DOHH2 (cell line): ENCODE measurements at regions not wholly inside any gene's neighbourhood (a gene's known extent, or its start where the extent isn't known, plus 50 kb on each side); places are given as distances from the start of the nearest gene placed in this dataset.

ENCODE experiments used
- H3F3A ChIP-seq: fragments of 200-600 bp; sonication (generic), shearing (Covaris generic); 2 replicates; pipeline ENCODE4 v1.6.0; 2016; ENCODE audit warnings: antibody characterized with exemption, mild to moderate bottlenecking; ENCODE audit not compliant: control insufficient read depth, insufficient read depth
- H3K27ac ChIP-seq: fragments of 200-600 bp; sonication (generic); 2 replicates; pipeline ENCODE4 v1.5.1; 2014; ENCODE audit warnings: low read depth, mild to moderate bottlenecking, low read length, moderate library complexity
- H3K27me3 ChIP-seq: fragments of 200-600 bp; sonication (generic); 2 replicates; pipeline ENCODE4 v1.6.1; 2014; ENCODE audit warnings: mild to moderate bottlenecking, low read length, mixed read lengths; ENCODE audit not compliant: control insufficient read depth
- H3K36me3 ChIP-seq: fragments of 200-600 bp; sonication (generic); 2 replicates; pipeline ENCODE4 v1.6.1; 2014; ENCODE audit warnings: mild to moderate bottlenecking, low read length, moderate library complexity, mixed read lengths; ENCODE audit not compliant: control insufficient read depth
- H3K4me1 ChIP-seq: fragments of 200-600 bp; sonication (generic); 2 replicates; pipeline ENCODE4 v1.6.1; 2014; ENCODE audit warnings: mild to moderate bottlenecking, low read length, mixed read lengths; ENCODE audit not compliant: control insufficient read depth
- H3K4me2 ChIP-seq: fragments of 200-600 bp; sonication (generic); 2 replicates; pipeline ENCODE4 v1.6.0; 2014; ENCODE audit warnings: mild to moderate bottlenecking, low read length, moderate library complexity
- H3K4me3 ChIP-seq: fragments of 200-600 bp; sonication (generic); 2 replicates; pipeline ENCODE4 v1.5.1; 2014; ENCODE audit warnings: mild to moderate bottlenecking, low read length, mixed read lengths
- H3K79me2 ChIP-seq: fragments of 200-600 bp; sonication (generic); 2 replicates; pipeline ENCODE4 v1.6.1; 2014; ENCODE audit warnings: mild to moderate bottlenecking, low read length, mixed read lengths; ENCODE audit not compliant: control insufficient read depth
- H3K9me2 ChIP-seq: fragments of 200-600 bp; sonication (generic); replicated peaks from 2 replicates; pipeline ENCODE4 v1.6.1; 2014; ENCODE audit warnings: mild to moderate bottlenecking, low read length, mixed read lengths; ENCODE audit not compliant: control insufficient read depth
- H3K9me3 ChIP-seq: fragments of 200-600 bp; sonication (generic); 2 replicates; pipeline ENCODE4 v1.6.1; 2014; ENCODE audit warnings: antibody characterized with exemption, low read length, mixed read lengths; ENCODE audit not compliant: control insufficient read depth, insufficient read depth
- H4K20me1 ChIP-seq: fragments of 200-600 bp; sonication (generic); 2 replicates; pipeline ENCODE4 v1.6.0; 2014; ENCODE audit warnings: low read depth, mild to moderate bottlenecking, antibody characterized with exemption, low read length, moderate library complexity; ENCODE audit not compliant: control insufficient read depth, insufficient read depth
- CTCF ChIP-seq: fragments of 200-600 bp; sonication (generic); IDR thresholded peaks from one replicate; pipeline ENCODE4 v1.5.1; 2014; ENCODE audit warnings: antibody characterized with exemption, mild to moderate bottlenecking, low read depth, low read length; ENCODE audit not compliant: poor library complexity, severe bottlenecking
- EZH2phosphoT487 ChIP-seq: fragments of 200-600 bp; sonication (generic); IDR thresholded peaks from 2 replicates; pipeline ENCODE4 v1.6.1; 2017; ENCODE audit warnings: borderline replicate concordance, mild to moderate bottlenecking, antibody characterized with exemption, low read length, moderate library complexity, mixed read lengths

DNA sequence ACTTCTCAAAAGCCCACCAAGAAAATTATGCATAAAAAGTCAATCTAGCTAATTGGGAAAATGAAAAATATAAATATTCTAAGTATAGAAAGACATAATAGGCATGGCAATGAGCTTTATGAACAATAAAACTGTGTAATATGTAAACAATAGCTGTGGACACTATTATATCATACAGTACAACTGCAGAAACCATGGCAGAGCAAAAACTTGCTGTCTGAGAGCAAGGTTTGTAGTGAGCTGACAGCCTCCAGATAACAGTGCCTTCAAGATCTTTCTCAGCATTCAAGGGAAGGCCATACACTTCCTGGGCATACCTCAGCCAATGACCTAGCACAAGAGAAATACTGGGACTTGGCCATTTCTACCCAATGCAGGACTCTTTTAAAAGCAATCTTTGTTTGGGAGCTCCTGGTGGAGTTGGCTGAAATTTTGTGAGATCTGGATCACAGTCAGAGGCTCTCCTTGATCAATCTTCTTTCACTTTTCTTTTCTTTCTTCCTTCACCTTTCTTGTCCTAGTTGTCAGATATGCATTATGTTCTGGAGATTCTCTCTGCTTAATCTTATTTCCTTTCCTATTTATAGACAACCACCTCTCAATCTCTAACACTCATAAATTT, 427.2 kb upstream of the UBE2E3 start:
- Histone ChIP-seq H3K79me2 (no peaks in the 10 kb centered on the region), H3K27me3 (no peaks in the 10 kb centered on the region), H3K9me3 (no peaks in the 10 kb centered on the region), H3K4me2 (no peak overlapping the region), H3K27ac (no peak overlapping the region), H3F3A (no peaks in the 10 kb centered on the region), H3K9me2 (no peaks in the 10 kb centered on the region), H3K4me3 (no peak overlapping the region), H3K36me3 (no peaks in the 10 kb centered on the region), H4K20me1 (no peaks in the 10 kb centered on the region), H3K4me1 (no peaks in the 10 kb centered on the region)
- TF ChIP-seq EZH2phosphoT487 (no peak), CTCF (no peak)

GRCh38 chr2:180542511-180542910, 437.9 kb upstream of the UBE2E3 start:
- no peak overlapping the region for H3K4me2 ChIP-seq
- H3K9me2 ChIP-seq = no peaks in the 10 kb centered on the region
- H3K4me1 ChIP-seq = no peaks in the 10 kb centered on the region
- H3K36me3 ChIP-seq = no peaks in the 10 kb centered on the region
- H3F3A ChIP-seq = no peaks in the 10 kb centered on the region
- H3K27ac ChIP-seq = no peak overlapping the region
- H3K4me3 ChIP-seq = no peak overlapping the region
- H4K20me1 ChIP-seq = no peaks in the 10 kb centered on the region
- no peaks in the 10 kb centered on the region for H3K27me3 ChIP-seq
- no peaks in the 10 kb centered on the region for H3K9me3 ChIP-seq
- TF ChIP-seq CTCF (no peak), EZH2phosphoT487 (no peak)
- H3K79me2 ChIP-seq = no peaks in the 10 kb centered on the region

DNA sequence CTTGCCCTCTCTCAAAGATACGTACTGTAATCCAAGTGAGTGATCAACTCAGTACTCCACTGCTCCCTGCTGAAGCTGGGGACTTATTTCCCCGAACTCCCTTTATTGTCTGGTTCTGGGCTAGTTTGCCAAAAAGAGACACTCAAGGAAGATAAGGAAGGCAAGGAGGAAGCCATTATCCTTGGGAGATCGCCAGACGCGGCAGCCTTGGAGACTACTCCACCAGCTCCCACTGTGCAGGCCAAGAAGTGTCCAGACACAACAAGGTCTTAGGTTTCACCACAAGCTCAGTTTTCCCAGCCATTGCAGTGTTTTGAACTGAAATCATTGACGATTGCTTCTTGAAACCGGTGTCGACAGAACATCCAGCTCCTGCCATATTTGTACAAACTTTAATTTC, 439.6 kb upstream of the UBE2E3 start:
- no peaks in the 10 kb centered on the region for H3K4me1 ChIP-seq
- no peaks in the 10 kb centered on the region for H3K9me2 ChIP-seq

More for the DNA sequence above, 439.6 kb upstream of the UBE2E3 start:
- Histone ChIP-seq H3K9me3 (no peaks in the 10 kb centered on the region), H3K79me2 (no peaks in the 10 kb centered on the region), H3K36me3 (no peaks in the 10 kb centered on the region), H3F3A (no peaks in the 10 kb centered on the region), H3K4me2 (no peak overlapping the region), H3K27ac (no peak overlapping the region), H3K4me3 (no peak overlapping the region), H3K27me3 (no peaks in the 10 kb centered on the region), H4K20me1 (no peaks in the 10 kb centered on the region)
- no peak for TF ChIP-seq CTCF
- no peak for TF ChIP-seq EZH2phosphoT487
